Neural cell (in vitro differentiated cells): ENCODE measurements at regions not wholly inside any gene's neighbourhood (a gene's known extent, or its start where the extent isn't known, plus 50 kb on each side); places are given as distances from the start of the nearest gene placed in this dataset.

ENCODE experiments used
- H2AFZ ChIP-seq: fragments of 200-600, 300-800 bp; sonication (generic), shearing (Covaris generic); 2 replicates; pipeline ENCODE4 v1.6.0; 2014; ENCODE audit warnings: low read depth, mild to moderate bottlenecking, antibody characterized with exemption, low read length, moderate library complexity
- H3F3A ChIP-seq: fragments of 200-600 bp; shearing (Covaris generic); 2 replicates; pipeline ENCODE4 v1.6.1; 2016; ENCODE audit warnings: mild to moderate bottlenecking, moderate library complexity, mixed read lengths, antibody characterized with exemption, low read length; ENCODE audit not compliant: insufficient read depth, poor library complexity, severe bottlenecking
- H3K27ac ChIP-seq: fragments of 200-600, 300-800 bp; sonication (generic), shearing (Covaris generic); 2 replicates; pipeline ENCODE4 v1.5.1; 2014; ENCODE audit warnings: mild to moderate bottlenecking, low read length, moderate library complexity
- H3K27me3 ChIP-seq: fragments of 300-800, 200-600 bp; sonication (generic), shearing (Covaris generic); 2 replicates; pipeline ENCODE4 v1.6.0; 2014; ENCODE audit warnings: mild to moderate bottlenecking, low read depth, low read length, moderate library complexity; ENCODE audit not compliant: insufficient read depth
- H3K36me3 ChIP-seq: fragments of 300-800, 200-600 bp; sonication (generic), shearing (Covaris generic); 2 replicates; pipeline ENCODE4 v1.5.1; 2014; ENCODE audit warnings: mild to moderate bottlenecking, antibody characterized with exemption, low read length, moderate library complexity; ENCODE audit not compliant: insufficient read depth
- H3K4me2 ChIP-seq: fragments of 300-800, 200-600 bp; sonication (generic), shearing (Covaris generic); 2 replicates; pipeline ENCODE4 v1.6.0; 2014; ENCODE audit warnings: mild to moderate bottlenecking, low read length
- H3K4me3 ChIP-seq: fragments of 300-800, 200-600 bp; sonication (generic), shearing (Covaris generic); 2 replicates; pipeline ENCODE4 v1.5.1; 2014; ENCODE audit warnings: mild to moderate bottlenecking, low read length, moderate library complexity
- H3K79me2 ChIP-seq: fragments of 200-600 bp; shearing (Covaris generic); replicated peaks from 2 replicates; pipeline ENCODE4 v1.6.0; 2014; ENCODE audit warnings: mild to moderate bottlenecking, low read length, moderate library complexity; ENCODE audit not compliant: insufficient read depth
- H3K9ac ChIP-seq: fragments of 300-800, 200-600 bp; sonication (generic), shearing (Covaris generic); 2 replicates; pipeline ENCODE4 v1.6.1; 2016; ENCODE audit warnings: mild to moderate bottlenecking, low read length, mixed read lengths
- H3K9me2 ChIP-seq: fragments of 200-600 bp; shearing (Covaris generic); 2 replicates; pipeline ENCODE4 v1.6.1; 2016; ENCODE audit warnings: mild to moderate bottlenecking, low read length, mixed read lengths; ENCODE audit not compliant: insufficient read depth
- H3K9me3 ChIP-seq: fragments of 200-600, 300-800 bp; sonication (generic), shearing (Covaris generic); 2 replicates; pipeline ENCODE4 v1.6.1; 2016; ENCODE audit warnings: mild to moderate bottlenecking, mixed run types, low read length, moderate library complexity, mixed read lengths
- H4K20me1 ChIP-seq: fragments of 200-600 bp; shearing (Covaris generic); 2 replicates; pipeline ENCODE4 v1.6.1; 2016; ENCODE audit warnings: mild to moderate bottlenecking, mixed run types; ENCODE audit not compliant: insufficient read depth
- EP300 ChIP-seq: fragments of 450-650 bp; conservative IDR thresholded peaks from 2 replicates; pipeline ENCODE4 v1.6.1; 2014; ENCODE audit warnings: antibody characterized with exemption, mild to moderate bottlenecking, moderate library complexity; ENCODE audit not compliant: poor library complexity, severe bottlenecking
- EZH2 ChIP-seq: fragments of 200-600, 300-800 bp; shearing (Covaris generic), sonication (generic); IDR thresholded peaks from 2 replicates; pipeline ENCODE4 v1.6.1; 2014; ENCODE audit warnings: antibody characterized with exemption, low read length, borderline replicate concordance, mild to moderate bottlenecking; ENCODE audit not compliant: insufficient read depth, poor library complexity, severe bottlenecking
- MXI1 ChIP-seq: fragments of 450-650 bp; conservative IDR thresholded peaks from 2 replicates; pipeline ENCODE4 v1.6.1; 2014; ENCODE audit warnings: antibody characterized with exemption, mild to moderate bottlenecking; ENCODE audit not compliant: poor library complexity, severe bottlenecking
- POLR2AphosphoS5 ChIP-seq: IDR thresholded peaks from 2 replicates; pipeline ENCODE4 v1.6.1; 2012
- RAD21 ChIP-seq: fragments of 450-650 bp; conservative IDR thresholded peaks from 2 replicates; pipeline ENCODE4 v1.6.1; 2014; ENCODE audit warnings: antibody characterized with exemption, mild to moderate bottlenecking, moderate library complexity
- SMC3 ChIP-seq: fragments of 450-650 bp; conservative IDR thresholded peaks from 2 replicates; pipeline ENCODE4 v1.6.1; 2014; ENCODE audit warnings: antibody characterized with exemption, mild to moderate bottlenecking, moderate library complexity; ENCODE audit not compliant: poor library complexity
- TAF1 ChIP-seq: IDR thresholded peaks from 2 replicates; pipeline ENCODE4 v1.6.1; 2012; ENCODE audit warnings: low read depth
- TF ChIP-seq, protein P1 (sequence below): IDR thresholded peaks from 2 replicates; pipeline ENCODE4 v1.6.1; 2012; ENCODE audit warnings: borderline replicate concordance
- TF ChIP-seq, protein P2 (sequence below): fragments of 450-650 bp; IDR thresholded peaks from 2 replicates; pipeline ENCODE4 v1.5.1; 2014; ENCODE audit warnings: antibody characterized with exemption, mild to moderate bottlenecking, moderate library complexity; ENCODE audit not compliant: poor library complexity, severe bottlenecking

DNA sequence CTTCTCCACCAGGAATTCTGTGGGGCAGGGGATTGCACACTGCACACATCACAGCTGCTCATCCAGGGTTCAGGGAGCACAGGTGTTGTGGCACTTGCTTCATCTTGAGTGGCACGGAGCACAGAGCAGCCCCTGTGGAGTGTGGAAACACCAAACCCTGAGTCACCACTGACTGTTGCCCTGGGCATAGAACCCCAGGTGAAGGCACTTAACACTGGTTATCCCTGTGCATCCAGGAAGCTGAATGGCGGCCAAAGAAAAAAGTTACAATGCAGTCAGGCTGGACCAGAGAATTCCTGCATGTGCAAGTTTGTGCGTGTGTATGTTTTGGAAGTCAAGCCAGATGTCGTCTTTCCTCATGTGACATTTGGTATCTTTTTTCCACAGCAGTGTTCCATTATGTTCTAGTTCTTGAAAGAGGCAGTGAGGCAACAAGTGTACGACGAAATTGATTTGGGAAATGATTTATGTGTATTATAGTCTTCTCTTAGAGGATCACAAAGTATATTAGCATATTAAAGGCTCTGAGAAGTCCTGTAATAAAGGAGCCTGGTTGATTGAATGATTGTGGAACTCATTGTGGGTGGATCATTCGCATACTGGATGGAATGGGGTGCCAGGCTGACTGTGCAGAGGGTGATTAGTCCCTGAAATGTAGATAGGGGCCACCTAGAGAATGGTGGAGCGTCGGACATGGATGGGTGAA is 292.3 kb downstream of the TLE3 start:
- Histone ChIP-seq H3K9me3 (no peaks in the 10 kb centered on the region), H3F3A (no peaks in the 10 kb centered on the region), H3K4me3 (no peak overlapping the region), H4K20me1 (no peaks in the 10 kb centered on the region), H3K27ac (no peak overlapping the region), H3K27me3 (no peaks in the 10 kb centered on the region), H3K36me3 (no peaks in the 10 kb centered on the region), H3K4me2 (no peak overlapping the region), H3K79me2 (no peaks in the 10 kb centered on the region), H3K9me2 (no peaks in the 10 kb centered on the region), H3K9ac (no peak overlapping the region), H2AFZ (no peak overlapping the region)
- TF ChIP-seq, protein P1, sequence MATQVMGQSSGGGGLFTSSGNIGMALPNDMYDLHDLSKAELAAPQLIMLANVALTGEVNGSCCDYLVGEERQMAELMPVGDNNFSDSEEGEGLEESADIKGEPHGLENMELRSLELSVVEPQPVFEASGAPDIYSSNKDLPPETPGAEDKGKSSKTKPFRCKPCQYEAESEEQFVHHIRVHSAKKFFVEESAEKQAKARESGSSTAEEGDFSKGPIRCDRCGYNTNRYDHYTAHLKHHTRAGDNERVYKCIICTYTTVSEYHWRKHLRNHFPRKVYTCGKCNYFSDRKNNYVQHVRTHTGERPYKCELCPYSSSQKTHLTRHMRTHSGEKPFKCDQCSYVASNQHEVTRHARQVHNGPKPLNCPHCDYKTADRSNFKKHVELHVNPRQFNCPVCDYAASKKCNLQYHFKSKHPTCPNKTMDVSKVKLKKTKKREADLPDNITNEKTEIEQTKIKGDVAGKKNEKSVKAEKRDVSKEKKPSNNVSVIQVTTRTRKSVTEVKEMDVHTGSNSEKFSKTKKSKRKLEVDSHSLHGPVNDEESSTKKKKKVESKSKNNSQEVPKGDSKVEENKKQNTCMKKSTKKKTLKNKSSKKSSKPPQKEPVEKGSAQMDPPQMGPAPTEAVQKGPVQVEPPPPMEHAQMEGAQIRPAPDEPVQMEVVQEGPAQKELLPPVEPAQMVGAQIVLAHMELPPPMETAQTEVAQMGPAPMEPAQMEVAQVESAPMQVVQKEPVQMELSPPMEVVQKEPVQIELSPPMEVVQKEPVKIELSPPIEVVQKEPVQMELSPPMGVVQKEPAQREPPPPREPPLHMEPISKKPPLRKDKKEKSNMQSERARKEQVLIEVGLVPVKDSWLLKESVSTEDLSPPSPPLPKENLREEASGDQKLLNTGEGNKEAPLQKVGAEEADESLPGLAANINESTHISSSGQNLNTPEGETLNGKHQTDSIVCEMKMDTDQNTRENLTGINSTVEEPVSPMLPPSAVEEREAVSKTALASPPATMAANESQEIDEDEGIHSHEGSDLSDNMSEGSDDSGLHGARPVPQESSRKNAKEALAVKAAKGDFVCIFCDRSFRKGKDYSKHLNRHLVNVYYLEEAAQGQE = no peak
- TF ChIP-seq EZH2 (no peak), RAD21 (no peak), SMC3 (no peak), EP300 (no peak), TAF1 (no peak), POLR2AphosphoS5 (no peak), MXI1 (no peak)
- TF ChIP-seq, protein P2, sequence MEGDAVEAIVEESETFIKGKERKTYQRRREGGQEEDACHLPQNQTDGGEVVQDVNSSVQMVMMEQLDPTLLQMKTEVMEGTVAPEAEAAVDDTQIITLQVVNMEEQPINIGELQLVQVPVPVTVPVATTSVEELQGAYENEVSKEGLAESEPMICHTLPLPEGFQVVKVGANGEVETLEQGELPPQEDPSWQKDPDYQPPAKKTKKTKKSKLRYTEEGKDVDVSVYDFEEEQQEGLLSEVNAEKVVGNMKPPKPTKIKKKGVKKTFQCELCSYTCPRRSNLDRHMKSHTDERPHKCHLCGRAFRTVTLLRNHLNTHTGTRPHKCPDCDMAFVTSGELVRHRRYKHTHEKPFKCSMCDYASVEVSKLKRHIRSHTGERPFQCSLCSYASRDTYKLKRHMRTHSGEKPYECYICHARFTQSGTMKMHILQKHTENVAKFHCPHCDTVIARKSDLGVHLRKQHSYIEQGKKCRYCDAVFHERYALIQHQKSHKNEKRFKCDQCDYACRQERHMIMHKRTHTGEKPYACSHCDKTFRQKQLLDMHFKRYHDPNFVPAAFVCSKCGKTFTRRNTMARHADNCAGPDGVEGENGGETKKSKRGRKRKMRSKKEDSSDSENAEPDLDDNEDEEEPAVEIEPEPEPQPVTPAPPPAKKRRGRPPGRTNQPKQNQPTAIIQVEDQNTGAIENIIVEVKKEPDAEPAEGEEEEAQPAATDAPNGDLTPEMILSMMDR = no peak

DNA sequence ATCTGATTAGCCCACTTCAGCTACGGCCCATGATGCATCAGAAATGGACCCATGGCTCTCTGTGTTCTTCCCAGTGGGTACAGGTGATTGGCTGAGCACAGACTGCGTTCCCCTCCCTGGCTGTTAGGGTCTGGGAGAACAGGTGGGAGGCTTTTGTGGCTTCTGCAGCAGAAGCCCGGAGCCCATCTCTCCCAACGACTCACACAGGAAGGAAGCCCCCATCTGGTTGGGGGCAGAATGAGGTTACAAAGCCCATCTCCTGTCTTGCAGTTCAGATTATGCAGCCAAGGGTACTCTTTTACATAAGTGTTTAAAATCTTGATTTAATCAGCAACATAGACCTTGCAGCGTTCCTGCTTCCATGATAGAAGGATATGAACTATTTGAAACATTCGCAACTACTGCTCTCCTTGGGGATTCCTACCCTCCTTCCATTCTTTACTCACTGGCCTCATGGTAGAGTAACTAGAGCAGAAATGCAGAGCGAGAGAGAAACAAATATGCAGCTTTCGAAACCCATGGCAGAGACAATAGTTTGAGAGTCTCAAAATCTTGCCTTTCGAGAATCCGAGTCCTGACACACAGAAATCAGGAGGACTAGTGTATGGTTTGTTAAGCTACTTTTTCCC is 291.3 kb downstream of the TLE3 start:
- TF ChIP-seq TAF1 (no peak), POLR2AphosphoS5 (no peak), EZH2 (no peak), EP300 (no peak), RAD21 (no peak)
- TF ChIP-seq, protein P2 = no peak
- H3K4me3 ChIP-seq = no peak overlapping the region
- H2AFZ ChIP-seq = no peak overlapping the region
- no peaks in the 10 kb centered on the region for H3F3A ChIP-seq
- H4K20me1 ChIP-seq = no peaks in the 10 kb centered on the region
- H3K27me3 ChIP-seq = no peaks in the 10 kb centered on the region
- H3K9ac ChIP-seq = no peak overlapping the region
- no peak overlapping the region for H3K27ac ChIP-seq
- no peaks in the 10 kb centered on the region for H3K9me3 ChIP-seq
- H3K79me2 ChIP-seq = no peaks in the 10 kb centered on the region
- no peak overlapping the region for H3K4me2 ChIP-seq
- H3K9me2 ChIP-seq = no peaks in the 10 kb centered on the region
- no peaks in the 10 kb centered on the region for H3K36me3 ChIP-seq
